ENCODE measurements at regions not wholly inside any gene's neighbourhood (a gene's known extent, or its start where the extent isn't known, plus 50 kb on each side); places are given as distances from the start of the nearest gene placed in this dataset.

DNA sequence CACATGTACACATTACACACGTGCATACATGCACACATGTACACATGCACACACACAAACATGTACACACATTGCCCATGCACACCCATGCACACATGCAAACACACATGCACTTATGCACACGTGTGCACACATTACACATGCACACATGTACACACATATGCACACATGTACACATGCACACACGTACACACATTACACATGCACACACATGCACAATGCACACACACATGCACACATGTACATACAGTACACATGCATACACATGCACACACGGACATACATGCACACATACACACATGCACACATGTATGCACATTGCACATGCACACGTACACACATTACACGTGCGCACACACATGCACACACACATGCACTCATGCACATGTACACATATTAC lies 95.3 kb upstream of the TTC34 start:
- CTCF ChIA-PET = no interaction called here
- H2AK9ac ChIP-seq (replicated peaks; ENCODE audit: low read depth, low read length, poor library complexity) = no peak overlapping the region
- no peaks in the 10 kb centered on the region for H3K27me3 ChIP-seq (ENCODE audit: control insufficient read depth, insufficient read depth, low read length)
- no peak overlapping the region for H4K5ac ChIP-seq (ENCODE audit: low read depth, low read length)
- BruUV-seq (replicated peaks) = no TSS peak
- H4K20me1 ChIP-seq (ENCODE audit: insufficient read depth, low read length) = no peaks in the 10 kb centered on the region
- no peak for ATAC-seq (ENCODE audit: low read depth)
- intact Hi-C loops (cut with micrococcal nuclease) = no loop called here
- no peak overlapping the region for H3K27ac ChIP-seq (ENCODE audit: insufficient read depth, low read length)
- H3K36me3 ChIP-seq (ENCODE audit: control insufficient read depth, insufficient read depth, low read length) = no peaks in the 10 kb centered on the region
- no peak overlapping the region for H2BK20ac ChIP-seq (ENCODE audit: low read depth, low read length)
- H4K8ac ChIP-seq (ENCODE audit: low read depth in 2 of 2, low read length in 2 of 2) = no peak overlapping the region
- no peak overlapping the region for H4K91ac ChIP-seq (ENCODE audit: insufficient read depth, low read depth, low read length)
- peak overlapping the region; percentile 14 for H2AFZ ChIP-seq (replicated peaks; ENCODE audit: low read length, poor library complexity)
- H3K4ac ChIP-seq (ENCODE audit: low read depth, low read length) = no peak overlapping the region
- H2AK5ac ChIP-seq (ENCODE audit: low read depth, low read length) = no peak overlapping the region
- no peak overlapping the region for H3K56ac ChIP-seq (ENCODE audit: extremely low read depth, insufficient read depth, low read length)
- in situ Hi-C loops (cut with MboI; ENCODE audit: low sequenced_read_pairs) = no loop called here
- H2BK120ac ChIP-seq (ENCODE audit: low read depth, low read length) = no peak overlapping the region
- dilution Hi-C loops (cut with HindIII; ENCODE audit: low sequenced_read_pairs, unreplicated experiment) = no loop called here
- no peak overlapping the region for H3K23ac ChIP-seq (ENCODE audit: low read depth, low read length)
- H3K14ac ChIP-seq (replicated peaks; ENCODE audit: low read depth, low read length) = no peak overlapping the region
- TF ChIP-seq, protein P1, sequence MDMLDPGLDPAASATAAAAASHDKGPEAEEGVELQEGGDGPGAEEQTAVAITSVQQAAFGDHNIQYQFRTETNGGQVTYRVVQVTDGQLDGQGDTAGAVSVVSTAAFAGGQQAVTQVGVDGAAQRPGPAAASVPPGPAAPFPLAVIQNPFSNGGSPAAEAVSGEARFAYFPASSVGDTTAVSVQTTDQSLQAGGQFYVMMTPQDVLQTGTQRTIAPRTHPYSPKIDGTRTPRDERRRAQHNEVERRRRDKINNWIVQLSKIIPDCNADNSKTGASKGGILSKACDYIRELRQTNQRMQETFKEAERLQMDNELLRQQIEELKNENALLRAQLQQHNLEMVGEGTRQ (IDR thresholded peaks at IDR 0.05; ENCODE audit: low read depth, low read length) = no peak
- TF ChIP-seq MXI1 (IDR thresholded peaks at IDR 0.05; ENCODE audit: borderline replicate concordance, low read depth, low read length) = no peak
- no peak for TF ChIP-seq RFX5 (IDR thresholded peaks at IDR 0.05; ENCODE audit: low read depth, low read length)
- TF ChIP-seq FOS (IDR thresholded peaks at IDR 0.05; ENCODE audit: low read depth, low read length) = no peak
- no peak for TF ChIP-seq CEBPB (IDR thresholded peaks at IDR 0.05; ENCODE audit: low read depth, low read length)
- no peak for TF ChIP-seq BHLHE40 (IDR thresholded peaks at IDR 0.05; ENCODE audit: low read depth, low read length)
- no peak for TF ChIP-seq NFE2L2 (IDR thresholded peaks at IDR 0.05; ENCODE audit: low read depth, low read length)
- no peak for TF ChIP-seq ELK1 (IDR thresholded peaks at IDR 0.05; ENCODE audit: borderline replicate concordance, low read depth, low read length)
- TF ChIP-seq, protein P2, sequence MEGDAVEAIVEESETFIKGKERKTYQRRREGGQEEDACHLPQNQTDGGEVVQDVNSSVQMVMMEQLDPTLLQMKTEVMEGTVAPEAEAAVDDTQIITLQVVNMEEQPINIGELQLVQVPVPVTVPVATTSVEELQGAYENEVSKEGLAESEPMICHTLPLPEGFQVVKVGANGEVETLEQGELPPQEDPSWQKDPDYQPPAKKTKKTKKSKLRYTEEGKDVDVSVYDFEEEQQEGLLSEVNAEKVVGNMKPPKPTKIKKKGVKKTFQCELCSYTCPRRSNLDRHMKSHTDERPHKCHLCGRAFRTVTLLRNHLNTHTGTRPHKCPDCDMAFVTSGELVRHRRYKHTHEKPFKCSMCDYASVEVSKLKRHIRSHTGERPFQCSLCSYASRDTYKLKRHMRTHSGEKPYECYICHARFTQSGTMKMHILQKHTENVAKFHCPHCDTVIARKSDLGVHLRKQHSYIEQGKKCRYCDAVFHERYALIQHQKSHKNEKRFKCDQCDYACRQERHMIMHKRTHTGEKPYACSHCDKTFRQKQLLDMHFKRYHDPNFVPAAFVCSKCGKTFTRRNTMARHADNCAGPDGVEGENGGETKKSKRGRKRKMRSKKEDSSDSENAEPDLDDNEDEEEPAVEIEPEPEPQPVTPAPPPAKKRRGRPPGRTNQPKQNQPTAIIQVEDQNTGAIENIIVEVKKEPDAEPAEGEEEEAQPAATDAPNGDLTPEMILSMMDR (conservative IDR thresholded peaks at IDR 0.05; ENCODE audit: low read depth, low read length) = no peak
- no peak for TF ChIP-seq POLR2A (IDR thresholded peaks at IDR 0.05; ENCODE audit: low read depth, low read length)
- no peak for TF ChIP-seq RAD21 (IDR thresholded peaks at IDR 0.05; ENCODE audit: low read length)
- TF ChIP-seq CHD1 (IDR thresholded peaks at IDR 0.05; ENCODE audit: low read depth, low read length) = no peak
- TF ChIP-seq MAFK (IDR thresholded peaks at IDR 0.05; ENCODE audit: low read depth, low read length) = no peak
- TF ChIP-seq RCOR1 (IDR thresholded peaks at IDR 0.05; ENCODE audit: insufficient replicate concordance, low read length) = no peak
- TF ChIP-seq MAZ (IDR thresholded peaks at IDR 0.05; ENCODE audit: borderline replicate concordance, low read depth, low read length) = no peak
- no peak for TF ChIP-seq SMC3 (IDR thresholded peaks at IDR 0.05; ENCODE audit: low read depth, low read length)
- no peak overlapping the region for H3K9ac ChIP-seq (ENCODE audit: low read depth, low read length)
- H3K18ac ChIP-seq (ENCODE audit: low read depth, low read length) = no peak overlapping the region
- peaks cover 80% of the 10 kb centered on the region for H3K9me3 ChIP-seq (ENCODE audit: control insufficient read depth, insufficient read depth, low read length)
- H3K4me1 ChIP-seq (ENCODE audit: control insufficient read depth, insufficient read depth, low read length) = no peaks in the 10 kb centered on the region
- H3K9me1 ChIP-seq (ENCODE audit: insufficient read depth, low read length) = no peaks in the 10 kb centered on the region
- H3K4me2 ChIP-seq (ENCODE audit: low read depth, low read length) = no peak overlapping the region
- WGBS, 2 experiments (ENCODE audit: extremely low coverage in 2 of 2, insufficient read length in 1 of 2) = 78% methylated on average over 7 of the region's 7 CpGs; no CpG with 5 or more reads in 1 of the 2 experiments
- DNase-seq = no peak
- no peak overlapping the region for H2BK15ac ChIP-seq (ENCODE audit: low read depth, low read length)
- POLR2A ChIA-PET (ENCODE audit: unreplicated experiment) = no interaction called here
- no peak overlapping the region for H2BK5ac ChIP-seq (ENCODE audit: low read depth, low read length, poor library complexity, severe bottlenecking)
- no peak overlapping the region for H3K4me3 ChIP-seq (ENCODE audit: insufficient read depth, low read depth, low read length)
- no peaks in the 10 kb centered on the region for H3K79me1 ChIP-seq (ENCODE audit: low read depth in 1 of 2, low read length in 2 of 2)

All from IMR-90 (cell line).